Bone marrow (tissue), 2 donors: ENCODE measurements at regions not wholly inside any gene's neighbourhood (a gene's known extent, or its start where the extent isn't known, plus 50 kb on each side); places are given as distances from the start of the nearest gene placed in this dataset.

ENCODE experiments used
- DNase-seq, 2 donors: peaks; one replicate each; lab custom pipeline; 2025; lab: John Stamatoyannopoulos, UW

GRCh38 chr9:86659413-86660046 is 287.8 kb downstream of the GAS1 start:
- DNase-seq: no peak

- DNase-seq: no peak
These were observed 292.2 kb downstream of the GAS1 start for GRCh38 chr9:86655147-86655546.

- no peak for DNase-seq
These were observed 293.8 kb downstream of the GAS1 start for GRCh38 chr9:86653466-86653865.

- no peak for DNase-seq
These were observed 294.6 kb downstream of the GAS1 start for GRCh38 chr9:86652736-86653135.

- DNase-seq: no peak
These were observed 295.7 kb upstream of the TUT7 start for GRCh38 chr9:86649913-86650312.

- DNase-seq: no peak
These were observed 294.6 kb upstream of the TUT7 start for GRCh38 chr9:86648828-86649170.

GRCh38 chr9:86648156-86648827 is 294.1 kb upstream of the TUT7 start:
- DNase-seq: no peak

GRCh38 chr9:86645303-86645702 is 291.1 kb upstream of the TUT7 start:
- no peak for DNase-seq

- no peak for DNase-seq
These were observed 290.4 kb upstream of the TUT7 start for GRCh38 chr9:86644675-86645034.

- DNase-seq: no peak
These were observed 289.9 kb upstream of the TUT7 start for GRCh38 chr9:86643946-86644674.

- no peak for DNase-seq
These were observed 288.5 kb upstream of the TUT7 start for GRCh38 chr9:86642721-86643120.

GRCh38 chr9:86641970-86642369 is 287.8 kb upstream of the TUT7 start:
- DNase-seq: no peak

- no peak for DNase-seq
These were observed 285.7 kb upstream of the TUT7 start for GRCh38 chr9:86639899-86640379.

GRCh38 chr9:86639287-86639686 is 285.1 kb upstream of the TUT7 start:
- DNase-seq: no peak

GRCh38 chr9:86638109-86638508 is 283.9 kb upstream of the TUT7 start:
- DNase-seq: no peak

- DNase-seq: no peak
These were observed 283.3 kb upstream of the TUT7 start for GRCh38 chr9:86637515-86637914.

GRCh38 chr9:86636519-86636918 is 282.3 kb upstream of the TUT7 start:
- DNase-seq: no peak

GRCh38 chr9:86636038-86636437 is 281.8 kb upstream of the TUT7 start:
- no peak for DNase-seq

GRCh38 chr9:86634501-86634900 is 280.3 kb upstream of the TUT7 start:
- no peak for DNase-seq

- DNase-seq: no peak
These were observed 279.7 kb upstream of the TUT7 start for GRCh38 chr9:86633945-86634344.

- DNase-seq: no peak
These were observed 278.3 kb upstream of the TUT7 start for GRCh38 chr9:86632537-86632936.

- DNase-seq: no peak
These were observed 275.3 kb upstream of the TUT7 start for GRCh38 chr9:86629530-86629929.

GRCh38 chr9:86626802-86627201 is 272.6 kb upstream of the TUT7 start:
- no peak for DNase-seq
